GM10266 (cell line): ENCODE measurements at regions not wholly inside any gene's neighbourhood (a gene's known extent, or its start where the extent isn't known, plus 50 kb on each side); places are given as distances from the start of the nearest gene placed in this dataset.

ENCODE experiments used
- DNase-seq: peaks from one replicate; pipeline ENCODE4 v3.0.0; 2012; ENCODE audit errors: extremely low spot score
- TF ChIP-seq, protein P1 (sequence below): IDR thresholded peaks from 2 replicates; pipeline ENCODE4 v1.5.1; 2012; ENCODE audit warnings: mild to moderate bottlenecking, low read depth; ENCODE audit not compliant: control insufficient read depth, insufficient read depth; ENCODE audit errors: missing control alignments

DNA sequence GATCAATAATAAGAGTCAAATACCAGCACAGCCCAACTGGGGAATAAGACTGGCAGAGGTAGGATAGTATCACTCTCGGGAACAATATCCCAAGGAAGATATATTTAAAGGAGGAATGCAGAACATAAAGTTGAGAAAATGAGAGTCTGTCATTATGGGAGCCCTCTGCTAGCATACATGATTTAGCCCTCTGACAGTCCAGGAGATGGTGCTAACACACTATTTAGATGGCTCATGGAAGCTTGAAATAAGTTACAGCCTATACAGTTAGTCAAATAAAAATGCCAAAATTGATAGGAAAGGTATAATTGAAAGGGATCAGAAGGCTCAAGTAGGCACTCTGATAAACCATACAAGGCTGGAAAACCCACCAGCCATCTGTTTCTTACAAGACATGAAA is 201.0 kb upstream of the NEIL3 start:
- no peak for DNase-seq
- TF ChIP-seq, protein P1, sequence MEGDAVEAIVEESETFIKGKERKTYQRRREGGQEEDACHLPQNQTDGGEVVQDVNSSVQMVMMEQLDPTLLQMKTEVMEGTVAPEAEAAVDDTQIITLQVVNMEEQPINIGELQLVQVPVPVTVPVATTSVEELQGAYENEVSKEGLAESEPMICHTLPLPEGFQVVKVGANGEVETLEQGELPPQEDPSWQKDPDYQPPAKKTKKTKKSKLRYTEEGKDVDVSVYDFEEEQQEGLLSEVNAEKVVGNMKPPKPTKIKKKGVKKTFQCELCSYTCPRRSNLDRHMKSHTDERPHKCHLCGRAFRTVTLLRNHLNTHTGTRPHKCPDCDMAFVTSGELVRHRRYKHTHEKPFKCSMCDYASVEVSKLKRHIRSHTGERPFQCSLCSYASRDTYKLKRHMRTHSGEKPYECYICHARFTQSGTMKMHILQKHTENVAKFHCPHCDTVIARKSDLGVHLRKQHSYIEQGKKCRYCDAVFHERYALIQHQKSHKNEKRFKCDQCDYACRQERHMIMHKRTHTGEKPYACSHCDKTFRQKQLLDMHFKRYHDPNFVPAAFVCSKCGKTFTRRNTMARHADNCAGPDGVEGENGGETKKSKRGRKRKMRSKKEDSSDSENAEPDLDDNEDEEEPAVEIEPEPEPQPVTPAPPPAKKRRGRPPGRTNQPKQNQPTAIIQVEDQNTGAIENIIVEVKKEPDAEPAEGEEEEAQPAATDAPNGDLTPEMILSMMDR = no peak

DNA sequence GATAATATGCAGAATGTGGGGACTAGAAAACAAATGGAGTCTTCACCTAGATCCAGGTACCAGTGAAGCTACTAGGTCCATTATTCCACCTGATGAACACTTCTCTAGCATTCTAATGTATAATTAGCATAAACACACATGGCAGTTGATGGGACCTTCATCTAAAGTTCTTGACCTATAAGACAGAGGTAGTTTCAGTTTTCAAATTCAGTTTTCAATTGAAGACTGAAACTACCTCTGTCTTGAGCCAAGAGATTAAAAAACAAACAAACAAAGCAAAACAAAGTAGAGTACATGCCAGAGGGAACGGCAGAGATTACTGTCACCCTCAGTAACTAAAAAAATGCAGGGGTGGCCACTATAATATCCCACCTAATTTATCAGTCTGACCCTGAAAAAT is 199.9 kb upstream of the NEIL3 start:
- TF ChIP-seq, protein P1 = no peak
- no peak for DNase-seq

DNA sequence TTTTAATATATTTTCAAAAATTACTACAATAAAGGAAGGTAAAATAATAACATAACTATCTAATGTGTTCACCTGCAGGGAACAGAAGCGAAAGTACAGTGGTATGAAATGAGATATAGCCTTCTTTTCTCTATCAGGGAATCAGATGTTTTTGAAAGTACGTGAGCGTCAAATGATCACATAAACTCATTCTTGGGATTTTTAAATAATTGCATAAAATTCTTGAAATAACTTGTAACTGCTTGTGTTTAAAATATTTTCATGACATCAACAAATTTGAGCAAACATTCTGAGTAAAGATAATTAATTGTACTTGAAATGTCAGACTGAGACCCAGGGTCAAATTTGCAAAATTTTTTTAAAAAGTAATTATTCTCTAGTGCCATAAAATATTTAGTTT is 193.5 kb upstream of the NEIL3 start:
- TF ChIP-seq, protein P1 = no peak
- DNase-seq = no peak

DNA sequence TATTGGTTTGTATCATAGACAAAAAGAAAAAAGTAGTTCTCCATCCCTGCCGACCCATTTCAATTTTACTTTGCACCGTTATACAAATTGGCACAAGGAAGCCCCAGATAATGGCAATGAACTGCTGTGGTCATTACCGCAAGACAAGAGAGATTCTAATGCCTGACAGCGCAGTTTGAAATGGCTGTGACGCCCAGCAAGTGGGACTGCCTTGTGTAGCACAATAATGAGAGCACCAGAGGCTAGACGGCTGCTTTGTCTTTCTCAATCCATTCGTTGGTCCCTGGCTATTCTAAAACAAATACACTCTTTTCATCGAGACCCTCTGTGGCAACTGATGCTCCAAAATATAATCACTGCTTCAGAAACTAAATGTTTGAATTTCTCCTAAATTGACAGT is 192.4 kb upstream of the NEIL3 start:
- TF ChIP-seq, protein P1 = no peak

DNA sequence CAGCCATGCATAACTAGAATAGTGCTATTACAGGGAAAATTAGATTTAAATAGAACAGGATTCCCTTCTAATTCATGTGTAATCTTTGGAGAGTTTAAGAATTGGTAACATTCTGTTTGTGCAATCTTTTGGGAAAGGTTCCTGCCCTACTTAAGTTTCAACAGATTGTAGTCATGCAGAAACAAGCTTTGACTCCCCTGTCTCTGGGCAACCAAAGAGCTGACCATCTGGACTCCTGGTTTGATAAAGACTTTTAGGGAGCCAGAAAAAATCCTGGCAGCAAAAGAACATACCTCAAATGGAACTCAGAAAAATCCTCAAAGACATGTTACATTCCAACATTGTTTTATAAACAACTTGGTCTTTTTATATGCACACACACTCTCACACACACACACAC is 191.1 kb upstream of the NEIL3 start:
- no peak for DNase-seq
- TF ChIP-seq, protein P1 = no peak

More for the DNA sequence above, 192.4 kb upstream of the NEIL3 start:
- DNase-seq = no peak

DNA sequence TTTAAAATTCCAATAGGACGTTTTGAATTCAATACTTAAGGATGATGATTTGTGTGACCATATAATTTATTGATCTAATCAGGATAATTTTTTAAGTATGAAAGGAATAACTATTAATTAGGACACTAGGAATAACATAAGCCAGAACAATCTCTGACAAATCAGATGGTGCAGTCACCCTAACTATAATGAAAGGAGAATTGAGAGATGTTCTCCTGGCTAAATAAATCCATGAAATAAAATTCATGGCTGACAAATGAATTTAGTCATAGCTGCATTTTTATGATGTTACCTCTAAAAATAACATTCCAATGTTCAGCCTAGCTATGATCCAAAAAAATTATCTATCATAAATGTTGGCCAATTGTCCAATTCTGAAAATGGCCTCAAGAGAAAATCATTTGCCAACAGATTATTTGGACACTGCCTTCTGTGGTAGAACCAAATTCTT is 190.6 kb upstream of the NEIL3 start:
- DNase-seq = no peak
- TF ChIP-seq, protein P1 = no peak

DNA sequence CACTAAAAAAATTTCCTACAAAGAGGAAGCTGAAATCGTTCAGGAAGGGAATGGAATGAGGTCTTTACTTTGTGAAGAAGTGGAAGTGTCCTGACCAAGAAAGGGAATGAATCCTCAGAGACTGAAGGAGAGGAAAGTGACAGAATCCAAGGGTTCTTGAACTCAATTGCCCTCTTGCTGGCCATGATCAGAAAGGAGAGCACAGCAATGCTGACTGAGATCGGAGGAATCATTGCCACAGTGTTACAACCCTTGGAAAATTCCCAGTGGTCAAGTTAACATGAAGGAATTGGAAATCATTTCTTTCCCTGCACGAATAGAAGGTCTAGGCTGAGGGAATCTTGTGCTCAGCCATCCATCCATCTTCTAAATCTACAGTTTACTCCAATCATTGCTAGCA is 190.0 kb upstream of the NEIL3 start:
- DNase-seq = no peak
- TF ChIP-seq, protein P1 = no peak

DNA sequence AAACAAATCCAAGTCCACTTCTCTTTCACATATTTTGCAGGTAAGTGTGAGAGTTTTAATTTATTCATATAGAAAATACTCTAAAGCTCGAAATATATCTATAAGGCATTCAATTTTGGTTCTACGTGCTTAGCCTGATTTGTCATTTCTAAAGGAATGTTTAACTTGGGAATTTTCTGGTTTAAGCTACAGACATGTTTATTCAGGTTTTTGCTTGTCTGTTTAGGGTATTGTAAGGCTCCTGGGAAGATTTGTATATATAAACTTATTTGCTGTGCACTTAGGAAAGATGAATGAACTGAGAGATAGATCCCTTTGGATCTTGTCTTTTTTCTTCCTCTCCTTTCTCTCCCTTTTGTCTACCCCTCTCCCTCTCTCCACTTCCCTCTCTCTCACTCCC is 185.9 kb upstream of the NEIL3 start:
- no peak for DNase-seq
- TF ChIP-seq, protein P1 = no peak
